H54 (cell line): ENCODE measurements at regions not wholly inside any gene's neighbourhood (a gene's known extent, or its start where the extent isn't known, plus 50 kb on each side); places are given as distances from the start of the nearest gene placed in this dataset.
"Not testable (repeated sequence)": the region's sequence is repeated elsewhere in the genome, so short reads cannot be mapped to it uniquely, and the experiment has no call there.

Experiments
- DNase-seq: peaks from one replicate; pipeline ENCODE4 v3.0.0; 2011; ENCODE audit warnings: low spot score, mixed read lengths; ENCODE audit not compliant: insufficient read length
- FAIRE-seq: peaks from 3 replicates; lab custom pipeline; 2011; peaks lifted over from hg19 to GRCh38; lab: Jason Lieb, UNC
- POLR2A ChIP-seq: IDR thresholded peaks from 2 replicates; pipeline ENCODE4 v1.6.1; 2011; ENCODE audit warnings: low read depth, mild to moderate bottlenecking, low read length

DNA sequence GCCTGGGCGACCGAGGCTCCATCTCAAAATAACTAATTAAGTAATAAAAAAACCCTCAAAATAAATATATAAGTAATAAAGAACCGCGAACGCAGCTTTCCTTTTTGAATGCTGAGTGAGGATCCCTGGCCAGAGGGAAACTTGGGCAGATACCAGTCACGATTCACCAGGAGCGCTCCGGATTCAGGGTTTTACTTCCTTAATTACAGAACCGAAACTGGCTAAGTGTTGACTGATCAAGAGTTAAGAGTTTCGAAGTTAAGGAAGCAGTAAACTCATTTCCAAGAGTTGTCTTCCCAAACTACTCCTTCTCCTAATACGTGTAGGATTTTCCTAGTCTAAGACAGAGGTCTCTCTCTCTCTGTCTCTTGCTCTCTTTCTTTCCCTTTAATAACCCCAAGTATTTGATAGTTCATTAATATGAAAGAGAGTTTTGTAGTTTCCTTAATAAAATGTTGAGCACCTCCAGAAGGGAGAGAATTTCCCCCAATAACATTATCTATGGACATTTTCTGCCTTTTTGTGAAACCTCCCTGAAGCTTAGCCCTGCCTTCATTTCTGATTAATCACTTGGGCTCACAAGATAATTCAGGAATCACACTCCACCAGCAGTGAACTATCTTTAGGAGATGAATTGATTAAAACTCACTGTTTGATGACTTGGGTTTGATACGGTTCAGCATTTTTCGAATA lies 61.4 kb upstream of the ZNF217 start:
- no peak for TF ChIP-seq POLR2A
- no peak for DNase-seq
- FAIRE-seq = no peak

DNA sequence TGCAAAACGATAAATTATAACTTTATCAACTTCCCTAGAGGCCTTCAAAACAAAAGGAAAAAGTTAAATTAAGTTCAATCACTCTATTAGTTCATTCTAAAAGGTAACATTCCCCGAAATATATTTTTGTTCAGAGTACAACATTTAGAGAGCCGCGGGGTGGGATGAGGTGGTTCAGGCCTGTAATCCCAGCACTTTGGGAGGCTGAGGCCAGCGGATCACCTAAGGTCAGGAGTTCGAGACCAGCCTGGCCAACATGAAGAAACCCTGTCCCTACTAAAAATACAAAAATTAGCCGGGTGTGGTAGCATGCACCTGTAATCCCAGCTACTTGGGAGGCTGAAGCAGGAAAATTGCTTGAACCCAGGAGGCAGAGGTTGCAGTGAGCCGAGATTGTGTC lies 60.9 kb upstream of the ZNF217 start:
- FAIRE-seq, DNase-seq: not testable (repeated sequence)

DNA sequence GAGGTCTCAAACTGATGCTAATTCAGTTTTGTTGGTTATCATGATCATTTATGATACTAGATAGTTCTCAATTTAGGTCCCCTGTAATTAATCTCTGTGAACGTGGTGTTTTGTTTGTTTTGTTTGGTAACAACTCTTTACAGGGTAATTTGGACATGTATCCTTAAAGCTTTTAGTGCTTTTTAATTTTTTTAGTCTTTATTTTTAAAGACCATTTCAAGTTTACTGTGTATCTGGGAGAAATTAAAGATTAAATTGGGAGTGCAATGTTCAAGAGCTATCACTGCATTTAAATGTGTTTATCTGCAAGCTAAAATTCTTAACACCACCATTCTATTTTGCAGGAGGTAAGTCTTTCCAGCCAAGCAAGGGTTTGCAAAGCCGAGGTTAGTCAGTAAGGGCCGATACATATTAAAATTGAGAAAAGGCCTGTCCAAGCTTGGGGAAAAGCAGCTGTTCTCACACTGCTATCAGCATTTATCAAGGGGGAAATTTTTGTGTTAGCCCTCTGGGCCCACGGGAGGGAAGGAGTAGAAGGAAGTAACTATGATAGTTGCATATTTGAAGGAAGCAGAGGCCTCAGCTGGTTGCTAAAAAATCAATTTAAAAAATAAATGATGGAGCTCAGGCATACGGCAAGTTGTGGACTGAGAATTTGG lies 59.3 kb upstream of the ZNF217 start:
- no peak for FAIRE-seq
- no peak for TF ChIP-seq POLR2A
- DNase-seq = no peak

DNA sequence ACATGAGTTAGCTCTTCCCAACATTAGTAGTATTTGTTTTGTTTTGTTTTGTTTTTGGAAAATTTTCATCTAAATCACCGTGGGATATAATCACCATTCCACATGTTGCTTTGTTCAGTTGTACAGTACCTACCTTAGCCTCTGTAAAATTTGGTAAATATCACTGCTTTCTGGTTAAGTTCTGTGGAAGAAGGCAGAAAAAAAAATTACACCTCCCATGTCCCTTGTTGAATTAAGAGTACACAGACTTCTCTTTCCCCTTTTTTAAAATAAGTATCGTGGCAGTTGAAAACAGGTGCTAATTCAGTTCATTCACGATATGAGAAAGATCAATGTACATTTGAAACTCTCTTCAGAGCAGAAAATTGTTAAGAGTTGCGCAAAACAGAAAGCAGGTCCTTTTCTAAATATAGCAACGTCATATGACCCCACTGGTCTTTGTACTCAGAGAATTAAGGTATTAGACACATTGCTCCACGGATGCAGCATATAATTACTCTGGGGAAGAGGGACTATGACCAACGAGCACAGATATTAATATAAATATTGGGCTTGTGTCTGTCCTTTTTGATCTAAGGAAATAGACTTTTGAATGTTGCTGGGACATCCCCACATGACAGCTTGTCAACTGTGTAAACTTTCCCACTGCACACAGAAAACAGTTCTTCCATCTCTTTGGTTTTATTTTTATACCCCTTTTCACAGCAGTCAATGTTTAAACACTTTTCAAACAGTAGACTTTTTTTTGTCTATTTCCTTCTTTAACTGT lies 58.6 kb upstream of the ZNF217 start:
- FAIRE-seq (no peak), DNase-seq (no peak)
- no peak for TF ChIP-seq POLR2A

DNA sequence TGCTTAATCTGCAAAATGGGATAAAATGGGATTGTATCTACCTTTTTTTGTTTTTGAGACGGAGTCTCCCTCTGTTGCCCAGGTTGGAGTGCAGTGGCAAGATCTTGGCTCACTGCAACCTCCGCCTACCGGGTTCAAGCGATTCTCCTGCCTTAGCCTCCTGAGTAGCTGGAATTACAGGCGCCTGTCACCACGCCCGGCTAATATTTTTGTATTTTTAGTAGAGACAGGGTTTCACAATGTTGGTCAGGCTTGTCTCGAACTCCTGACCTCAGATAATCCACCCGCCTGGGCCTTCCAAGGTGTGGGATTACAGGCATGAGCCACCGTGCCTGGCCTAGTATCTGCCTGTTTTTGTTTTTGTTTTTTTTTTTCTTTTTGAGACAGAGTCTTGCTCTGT lies 55.9 kb upstream of the ZNF217 start:
- DNase-seq = not testable (repeated sequence)

DNA sequence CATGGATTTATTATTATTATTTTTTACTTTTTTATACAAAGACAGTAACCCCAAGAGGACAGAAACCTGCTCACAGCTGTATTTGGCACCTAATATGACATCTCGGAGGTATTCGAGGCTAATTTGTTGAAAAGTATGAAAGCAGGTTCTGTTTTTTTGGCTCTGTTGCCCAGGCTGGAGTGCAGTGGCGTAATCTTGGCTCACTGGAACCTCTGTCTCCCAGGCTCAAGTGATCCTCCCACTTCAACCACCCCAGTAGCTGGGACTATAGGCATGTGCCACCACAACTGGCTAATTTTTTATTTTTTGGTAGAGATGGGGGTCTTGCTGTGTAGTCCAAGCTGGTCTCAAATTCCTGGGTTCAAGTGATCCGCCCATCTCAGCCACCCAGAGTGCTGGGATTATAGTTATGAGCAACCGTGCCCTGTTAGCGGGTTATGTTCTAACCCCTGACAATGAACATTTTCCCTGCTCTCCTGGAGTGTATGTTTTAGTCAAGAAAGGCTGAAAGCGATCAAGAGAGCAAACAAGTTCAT lies 53.7 kb upstream of the ZNF217 start:
- no peak for FAIRE-seq
- TF ChIP-seq POLR2A = no peak

More for the DNA sequence above, 55.9 kb upstream of the ZNF217 start:
- FAIRE-seq = not testable (repeated sequence)

DNA sequence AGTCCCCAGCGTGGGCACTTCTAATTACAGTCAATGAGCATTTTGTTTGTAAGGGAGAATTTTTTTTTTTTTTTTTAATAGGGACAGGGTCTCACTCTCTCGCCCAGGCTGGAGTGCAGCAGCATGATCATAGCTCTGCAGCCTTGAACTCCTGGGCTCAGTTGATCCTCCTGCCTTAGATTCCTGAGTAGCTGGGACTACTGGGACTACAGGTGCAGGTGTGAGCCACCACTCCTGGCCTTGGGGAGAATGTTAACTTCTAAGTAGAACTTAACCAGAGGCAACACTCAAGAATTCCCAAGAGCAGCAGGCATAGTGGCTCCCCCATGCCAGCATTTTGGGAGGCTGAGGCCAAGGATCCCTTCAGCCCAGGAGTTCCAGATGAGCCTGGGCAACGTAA lies 52.9 kb upstream of the ZNF217 start:
- DNase-seq (no peak), FAIRE-seq (no peak)
- no peak for TF ChIP-seq POLR2A

More for the DNA sequence above, 53.7 kb upstream of the ZNF217 start:
- no peak for DNase-seq

DNA sequence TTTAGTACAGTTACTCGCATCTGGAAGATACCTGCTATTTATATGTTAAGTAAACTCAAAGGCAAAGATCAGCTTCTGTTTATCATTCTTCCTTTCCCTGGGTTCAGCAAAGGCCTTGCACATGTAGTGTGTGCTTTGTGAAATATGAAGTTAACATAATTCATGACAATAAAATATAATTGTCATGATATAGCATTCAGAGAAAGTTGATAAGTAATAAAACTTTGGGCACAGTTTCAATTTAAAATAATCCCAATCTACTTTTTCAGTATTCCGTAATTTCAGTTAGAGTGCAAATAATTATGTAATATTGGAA lies 51.9 kb upstream of the ZNF217 start:
- DNase-seq = no peak
- FAIRE-seq = no peak
- no peak for TF ChIP-seq POLR2A

DNA sequence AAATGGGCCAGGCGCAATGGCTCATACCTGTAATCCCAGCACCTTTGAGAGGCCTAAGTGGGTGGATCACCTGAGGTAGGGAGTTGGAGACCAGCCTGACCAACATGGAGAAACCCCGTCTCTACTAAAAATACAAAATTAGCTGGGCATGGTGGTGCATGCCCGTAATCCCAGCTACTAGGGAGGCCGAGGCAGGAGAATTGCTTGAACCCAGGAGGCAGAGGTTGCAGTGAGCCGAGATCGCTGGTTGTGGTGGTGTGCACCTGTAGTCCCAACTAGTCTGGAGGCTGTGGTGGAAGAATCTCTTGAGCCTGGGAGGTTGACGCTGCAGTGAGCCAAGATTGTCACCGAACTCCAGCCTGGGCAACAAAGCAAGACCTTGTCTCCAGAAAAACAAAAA lies 50.5 kb upstream of the ZNF217 start:
- FAIRE-seq, DNase-seq: not testable (repeated sequence)
